Mesenchymal stem cell (in vitro differentiated cells and primary cell): ENCODE measurements at regions not wholly inside any gene's neighbourhood (a gene's known extent, or its start where the extent isn't known, plus 50 kb on each side); places are given as distances from the start of the nearest gene placed in this dataset.
"Not testable (repeated sequence)": the region's sequence is repeated elsewhere in the genome, so short reads cannot be mapped to it uniquely, and the experiment has no call there.

Experiments
- DNase-seq: peaks from one replicate; pipeline ENCODE4 v3.0.0-alpha.2; 2013
- H2AFZ ChIP-seq: one replicate; pipeline ENCODE4 v1.6.1; 2013; ENCODE audit warnings: low read depth, mild to moderate bottlenecking, control low read depth, inconsistent platforms, low read length, moderate library complexity
- H2AK5ac ChIP-seq: 2 replicates; pipeline ENCODE4 v1.6.1; 2013; ENCODE audit warnings: low read length, moderate library complexity, mild to moderate bottlenecking, inconsistent platforms; ENCODE audit not compliant: severe bottlenecking
- H2BK120ac ChIP-seq: one replicate; pipeline ENCODE4 v1.6.1; 2013; ENCODE audit warnings: low read depth, mild to moderate bottlenecking, inconsistent platforms, low read length, moderate library complexity
- H2BK12ac ChIP-seq, 2 experiments: one replicate each; pipeline ENCODE4 v1.6.1; 2013; ENCODE audit warnings: inconsistent platforms in 2 of 2, low read length in 2 of 2, mild to moderate bottlenecking in 2 of 2, moderate library complexity in 2 of 2, control low read depth in 1 of 2
- H2BK15ac ChIP-seq: one replicate; pipeline ENCODE4 v1.6.1; 2013; ENCODE audit warnings: mild to moderate bottlenecking, low read depth, inconsistent platforms; ENCODE audit not compliant: poor library complexity, severe bottlenecking
- H2BK5ac ChIP-seq: 2 replicates; pipeline ENCODE4 v1.6.1; 2013; ENCODE audit warnings: low read depth, mild to moderate bottlenecking, low read length, control low read depth, inconsistent platforms; ENCODE audit not compliant: poor library complexity, severe bottlenecking
- H3K14ac ChIP-seq, 2 experiments: one replicate each; pipeline ENCODE4 v1.6.1; 2013; ENCODE audit warnings: inconsistent platforms in 2 of 2, low read length in 2 of 2, control low read depth in 1 of 2, mild to moderate bottlenecking in 1 of 2, moderate library complexity in 1 of 2
- H3K18ac ChIP-seq, 2 experiments: one replicate each; pipeline ENCODE4 v1.6.1; 2013; ENCODE audit warnings: inconsistent platforms in 2 of 2, low read length in 2 of 2, control low read depth in 1 of 2, low read depth in 1 of 2, mild to moderate bottlenecking in 1 of 2
- H3K23ac ChIP-seq, 2 experiments: one replicate each; pipeline ENCODE4 v1.6.1; 2013; ENCODE audit warnings: inconsistent platforms in 2 of 2, low read length in 2 of 2, mild to moderate bottlenecking in 2 of 2, moderate library complexity in 2 of 2, control low read depth in 1 of 2
- H3K27ac ChIP-seq: 2 replicates; pipeline ENCODE4 v1.5.1; 2013; ENCODE audit warnings: mild to moderate bottlenecking, moderate library complexity, low read length, control low read depth, inconsistent platforms; ENCODE audit not compliant: poor library complexity, severe bottlenecking
- H3K27me3 ChIP-seq, 2 experiments: 2 replicates each; pipeline versions ENCODE4 v1.6.1 to v1.7.0; 2013; ENCODE audit warnings: low read length in 2 of 2, mild to moderate bottlenecking in 2 of 2, moderate library complexity in 2 of 2, control low read depth in 1 of 2, inconsistent platforms in 1 of 2; ENCODE audit not compliant: control insufficient read depth in 1 of 2, insufficient read depth in 1 of 2
- H3K36me3 ChIP-seq, 2 experiments: 2 replicates each; pipeline versions ENCODE4 v1.6.1 to v1.7.0; 2013; ENCODE audit warnings: low read length in 2 of 2, control low read depth in 1 of 2, inconsistent platforms in 1 of 2, low read depth in 1 of 2, mild to moderate bottlenecking in 1 of 2; ENCODE audit not compliant: insufficient read depth in 2 of 2, control insufficient read depth in 1 of 2
- H3K4ac ChIP-seq, 2 experiments: one replicate each; pipeline ENCODE4 v1.6.1; 2013; ENCODE audit warnings: inconsistent platforms in 2 of 2, low read length in 2 of 2, mild to moderate bottlenecking in 2 of 2, moderate library complexity in 2 of 2, control low read depth in 1 of 2, low read depth in 1 of 2
- H3K4me1 ChIP-seq: 2 replicates; pipeline ENCODE4 v1.6.1; 2013; ENCODE audit warnings: low read depth, low read length, control low read depth; ENCODE audit not compliant: control insufficient read depth, insufficient read depth
- H3K4me2 ChIP-seq: 2 replicates; pipeline ENCODE4 v1.6.1; 2013; ENCODE audit warnings: low read length, mild to moderate bottlenecking, inconsistent platforms; ENCODE audit not compliant: poor library complexity, severe bottlenecking
- H3K4me3 ChIP-seq, 2 experiments: 2 replicates each; pipeline versions ENCODE4 v1.5.1 to v1.7.0; 2013; ENCODE audit warnings: low read length in 2 of 2, mild to moderate bottlenecking in 2 of 2, control low read depth in 1 of 2, low read depth in 1 of 2; ENCODE audit not compliant: insufficient read depth in 1 of 2
- H3K79me1 ChIP-seq: replicated peaks from 2 replicates; pipeline ENCODE4 v1.6.1; 2013; ENCODE audit warnings: mild to moderate bottlenecking, control low read depth, low read length, inconsistent platforms; ENCODE audit not compliant: poor library complexity, severe bottlenecking
- H3K9ac ChIP-seq: 2 replicates; pipeline ENCODE4 v1.7.0; 2013; ENCODE audit warnings: mild to moderate bottlenecking, low read length, moderate library complexity
- H3K9me3 ChIP-seq: 2 replicates; pipeline ENCODE4 v1.7.0; 2013; ENCODE audit warnings: mild to moderate bottlenecking, low read length; ENCODE audit not compliant: control insufficient read depth
- H4K8ac ChIP-seq: one replicate; pipeline ENCODE4 v1.6.1; 2013; ENCODE audit warnings: inconsistent platforms, mild to moderate bottlenecking, low read length, moderate library complexity
- H4K91ac ChIP-seq: one replicate; pipeline ENCODE4 v1.6.1; 2013; ENCODE audit warnings: mild to moderate bottlenecking, low read length, inconsistent platforms
- WGBS: methylation state at CpG from one replicate; pipeline ENCODE4 v1.1.7; 2013; ENCODE audit warnings: mixed read lengths; 5-methylcytosine and 5-hydroxymethylcytosine counted together

GRCh38 chr1:3996846-3997705, 97.0 kb upstream of the C1orf174 start:
- Histone ChIP-seq H2AFZ (no peak overlapping the region), H2BK5ac (no peak overlapping the region), H2BK120ac (no peak overlapping the region), H2BK15ac (no peak overlapping the region), H3K18ac (no peak overlapping the region), H3K27ac (no peak overlapping the region), H3K4ac (no peak overlapping the region), H3K9ac (no peak overlapping the region), H4K91ac (no peak overlapping the region), H3K4me1 (peaks cover 1% of the 10 kb centered on the region), H3K14ac (no peak overlapping the region), H3K4me2 (no peak overlapping the region), H3K4me3 (no peak overlapping the region), H3K79me1 (no peaks in the 10 kb centered on the region), H3K9me3 (no peaks in the 10 kb centered on the region), H2AK5ac (no peak overlapping the region), H2BK12ac (no peak overlapping the region), H3K36me3 (no peaks in the 10 kb centered on the region), H3K27me3 (no peaks in the 10 kb centered on the region), H4K8ac (no peak overlapping the region), H3K23ac (no peak overlapping the region)
- WGBS, result 82% methylated on average over 14 of the region's 15 CpGs
- DNase-seq, result no peak

GRCh38 chr1:3998086-3998485, 98.0 kb upstream of the C1orf174 start:
- H3K4me2 ChIP-seq, result no peak overlapping the region
- no peak overlapping the region for H3K4me3 ChIP-seq
- no peak overlapping the region for H3K23ac ChIP-seq
- H2BK12ac ChIP-seq, result no peak overlapping the region
- H3K9ac ChIP-seq, result no peak overlapping the region
- H2BK120ac ChIP-seq, result no peak overlapping the region
- H3K4me1 ChIP-seq, result peaks cover 1% of the 10 kb centered on the region
- H2AK5ac ChIP-seq, result no peak overlapping the region
- H2BK5ac ChIP-seq, result no peak overlapping the region
- no peaks in the 10 kb centered on the region for H3K9me3 ChIP-seq
- H3K14ac ChIP-seq, result no peak overlapping the region
- no peak for DNase-seq
- no peak overlapping the region for H4K8ac ChIP-seq
- H3K79me1 ChIP-seq, result no peaks in the 10 kb centered on the region
- H2AFZ ChIP-seq, result no peak overlapping the region
- no peak overlapping the region for H2BK15ac ChIP-seq
- H3K27ac ChIP-seq, result no peak overlapping the region
- H3K18ac ChIP-seq, result no peak overlapping the region
- WGBS, result 81% methylated on average over 10 of the region's 10 CpGs
- no peaks in the 10 kb centered on the region for H3K36me3 ChIP-seq
- no peak overlapping the region for H4K91ac ChIP-seq
- H3K4ac ChIP-seq, result no peak overlapping the region
- H3K27me3 ChIP-seq, result no peaks in the 10 kb centered on the region

- H3K9me3 ChIP-seq, H3K36me3 ChIP-seq, H3K79me1 ChIP-seq, H3K14ac ChIP-seq, H2AFZ ChIP-seq, H3K23ac ChIP-seq, H3K9ac ChIP-seq, H2BK15ac ChIP-seq, H3K18ac ChIP-seq, H4K8ac ChIP-seq, H2BK12ac ChIP-seq, H3K27me3 ChIP-seq, DNase-seq, H2BK5ac ChIP-seq, H3K4me1 ChIP-seq, H3K4me2 ChIP-seq, H3K4ac ChIP-seq, H2AK5ac ChIP-seq, H4K91ac ChIP-seq, H3K4me3 ChIP-seq, H2BK120ac ChIP-seq, H3K27ac ChIP-seq: not testable (repeated sequence)
- WGBS, result 57% methylated on average over 19 of the region's 19 CpGs
Measured at GRCh38 chr1:3999514-3999913, 99.4 kb upstream of the C1orf174 start.

GRCh38 chr1:3999941-4000735, 100.1 kb upstream of the C1orf174 start:
- H3K4ac ChIP-seq, result no peak overlapping the region
- H2AK5ac ChIP-seq, result no peak overlapping the region
- H4K91ac ChIP-seq, result no peak overlapping the region
- no peak overlapping the region for H4K8ac ChIP-seq
- no peak overlapping the region for H2BK5ac ChIP-seq
- no peaks in the 10 kb centered on the region for H3K36me3 ChIP-seq
- no peak for DNase-seq
- no peaks in the 10 kb centered on the region for H3K9me3 ChIP-seq
- no peak overlapping the region for H3K27ac ChIP-seq
- H3K23ac ChIP-seq, result no peak overlapping the region
- no peaks in the 10 kb centered on the region for H3K79me1 ChIP-seq
- no peak overlapping the region for H2BK15ac ChIP-seq
- no peak overlapping the region for H3K4me3 ChIP-seq
- WGBS, result 77% methylated on average over 18 of the region's 21 CpGs
- no peak overlapping the region for H3K4me2 ChIP-seq
- no peak overlapping the region for H2AFZ ChIP-seq
- H2BK120ac ChIP-seq, result no peak overlapping the region
- H3K27me3 ChIP-seq, result no peaks in the 10 kb centered on the region
- no peak overlapping the region for H3K9ac ChIP-seq
- H2BK12ac ChIP-seq, result no peak overlapping the region
- no peak overlapping the region for H3K18ac ChIP-seq
- H3K4me1 ChIP-seq, result peaks cover 1% of the 10 kb centered on the region
- H3K14ac ChIP-seq, result no peak overlapping the region
